BLaER1 (cell line): ENCODE measurements at regions not wholly inside any gene's neighbourhood (a gene's known extent, or its start where the extent isn't known, plus 50 kb on each side); places are given as distances from the start of the nearest gene placed in this dataset.
"Not testable (repeated sequence)": the region's sequence is repeated elsewhere in the genome, so short reads cannot be mapped to it uniquely, and the experiment has no call there.

ENCODE experiments used
- H3K27ac ChIP-seq: shearing (Covaris generic); formaldehyde crosslinking; 2 replicates; pipeline ENCODE4 v1.8.1; 2022
- H3K27me3 ChIP-seq: shearing (Covaris generic); formaldehyde crosslinking; 2 replicates; pipeline ENCODE4 v1.8.1; 2022
- H3K36me3 ChIP-seq: shearing (Covaris generic); formaldehyde crosslinking; 2 replicates; pipeline ENCODE4 v1.8.1; 2022
- H3K4me1 ChIP-seq: shearing (Covaris generic); formaldehyde crosslinking; 2 replicates; pipeline ENCODE4 v1.8.1; 2022
- H3K4me2 ChIP-seq: shearing (Covaris generic); formaldehyde crosslinking; 2 replicates; pipeline ENCODE4 v1.8.1; 2022
- H3K4me3 ChIP-seq: shearing (Covaris generic); formaldehyde crosslinking; 2 replicates; pipeline ENCODE4 v1.8.1; 2022
- H3K9ac ChIP-seq: shearing (Covaris generic); formaldehyde crosslinking; 2 replicates; pipeline ENCODE4 v1.8.1; 2022
- H3K9me3 ChIP-seq: shearing (Covaris generic); formaldehyde crosslinking; 2 replicates; pipeline ENCODE4 v1.8.1; 2022
- H4K20me1 ChIP-seq: shearing (Covaris generic); formaldehyde crosslinking; 2 replicates; pipeline ENCODE4 v1.8.1; 2022
- Cebpa-rat ChIP-seq: shearing (Covaris generic); IDR thresholded peaks from 2 replicates; pipeline ENCODE4 v1.8.1; 2022

GRCh38 chr4:66728280-66728679 lies 817.0 kb downstream of the CENPC start:
- no peaks in the 10 kb centered on the region for H3K36me3 ChIP-seq
- H3K4me2 ChIP-seq, result no peak overlapping the region
- no peaks in the 10 kb centered on the region for H3K27me3 ChIP-seq
- H3K9ac ChIP-seq, result no peak overlapping the region
- no peaks in the 10 kb centered on the region for H3K9me3 ChIP-seq
- H4K20me1 ChIP-seq, result no peaks in the 10 kb centered on the region
- TF ChIP-seq Cebpa-rat, result no peak
- no peaks in the 10 kb centered on the region for H3K4me1 ChIP-seq
- H3K4me3 ChIP-seq, result no peak overlapping the region
- H3K27ac ChIP-seq, result no peak overlapping the region

- H4K20me1 ChIP-seq, H3K36me3 ChIP-seq, H3K4me1 ChIP-seq, H3K9ac ChIP-seq, H3K4me3 ChIP-seq, H3K27ac ChIP-seq, H3K9me3 ChIP-seq, H3K27me3 ChIP-seq, H3K4me2 ChIP-seq: not testable (repeated sequence)
These were observed 832.9 kb downstream of the CENPC start for GRCh38 chr4:66712301-66712921.

- no peak overlapping the region for H3K27ac ChIP-seq
- H4K20me1 ChIP-seq, result no peaks in the 10 kb centered on the region
- H3K9ac ChIP-seq, result no peak overlapping the region
- H3K4me3 ChIP-seq, result no peak overlapping the region
- H3K9me3 ChIP-seq, result no peaks in the 10 kb centered on the region
- H3K27me3 ChIP-seq, result no peaks in the 10 kb centered on the region
- H3K4me1 ChIP-seq, result no peaks in the 10 kb centered on the region
- H3K4me2 ChIP-seq, result no peak overlapping the region
- no peaks in the 10 kb centered on the region for H3K36me3 ChIP-seq
- TF ChIP-seq Cebpa-rat, result no peak
These were observed 841.1 kb downstream of the CENPC start for GRCh38 chr4:66704243-66704642.

GRCh38 chr4:66694739-66695138 lies 850.6 kb downstream of the CENPC start:
- Histone ChIP-seq H3K4me2 (no peak overlapping the region), H4K20me1 (no peaks in the 10 kb centered on the region), H3K36me3 (no peaks in the 10 kb centered on the region), H3K27ac (no peak overlapping the region), H3K4me3 (no peak overlapping the region), H3K4me1 (no peaks in the 10 kb centered on the region), H3K9ac (no peak overlapping the region), H3K9me3 (no peaks in the 10 kb centered on the region), H3K27me3 (no peaks in the 10 kb centered on the region)
- no peak for TF ChIP-seq Cebpa-rat

GRCh38 chr4:66693694-66694093 lies 851.6 kb downstream of the CENPC start:
- Histone ChIP-seq H3K9me3 (no peaks in the 10 kb centered on the region), H3K4me3 (no peak overlapping the region), H3K36me3 (no peaks in the 10 kb centered on the region), H3K4me1 (no peaks in the 10 kb centered on the region), H3K9ac (no peak overlapping the region), H3K4me2 (no peak overlapping the region), H4K20me1 (no peaks in the 10 kb centered on the region), H3K27me3 (no peaks in the 10 kb centered on the region), H3K27ac (no peak overlapping the region)
- TF ChIP-seq Cebpa-rat, result no peak

GRCh38 chr4:66691101-66691500 lies 854.2 kb downstream of the CENPC start:
- H3K4me2 ChIP-seq, result no peak overlapping the region
- H3K4me3 ChIP-seq, result no peak overlapping the region
- no peaks in the 10 kb centered on the region for H3K27me3 ChIP-seq
- no peaks in the 10 kb centered on the region for H3K9me3 ChIP-seq
- no peak overlapping the region for H3K27ac ChIP-seq
- H4K20me1 ChIP-seq, result no peaks in the 10 kb centered on the region
- no peak overlapping the region for H3K9ac ChIP-seq
- no peaks in the 10 kb centered on the region for H3K4me1 ChIP-seq
- no peaks in the 10 kb centered on the region for H3K36me3 ChIP-seq
- TF ChIP-seq Cebpa-rat, result no peak

- no peaks in the 10 kb centered on the region for H3K36me3 ChIP-seq
These were observed 856.6 kb downstream of the CENPC start for GRCh38 chr4:66688674-66689073.

GRCh38 chr4:66687459-66687858 lies 857.8 kb downstream of the CENPC start:
- Histone ChIP-seq H3K4me1 (no peaks in the 10 kb centered on the region), H3K4me2 (no peak overlapping the region)

More at GRCh38 chr4:66688674-66689073, 856.6 kb downstream of the CENPC start:
- H4K20me1 ChIP-seq, result no peaks in the 10 kb centered on the region
- no peak overlapping the region for H3K27ac ChIP-seq
- no peak overlapping the region for H3K9ac ChIP-seq
- H3K27me3 ChIP-seq, result no peaks in the 10 kb centered on the region
- TF ChIP-seq Cebpa-rat, result no peak
- H3K4me3 ChIP-seq, result no peak overlapping the region
- no peaks in the 10 kb centered on the region for H3K9me3 ChIP-seq
- H3K4me1 ChIP-seq, result no peaks in the 10 kb centered on the region
- no peak overlapping the region for H3K4me2 ChIP-seq

GRCh38 chr4:66681962-66682361 lies 863.3 kb downstream of the CENPC start:
- Histone ChIP-seq H4K20me1 (no peaks in the 10 kb centered on the region), H3K27ac (no peak overlapping the region), H3K36me3 (no peaks in the 10 kb centered on the region), H3K9me3 (no peaks in the 10 kb centered on the region), H3K27me3 (no peaks in the 10 kb centered on the region), H3K9ac (no peak overlapping the region), H3K4me2 (no peak overlapping the region), H3K4me3 (no peak overlapping the region), H3K4me1 (no peaks in the 10 kb centered on the region)
- TF ChIP-seq Cebpa-rat, result no peak

More at GRCh38 chr4:66687459-66687858, 857.8 kb downstream of the CENPC start:
- no peaks in the 10 kb centered on the region for H3K9me3 ChIP-seq
- no peaks in the 10 kb centered on the region for H3K27me3 ChIP-seq
- H3K36me3 ChIP-seq, result no peaks in the 10 kb centered on the region
- no peaks in the 10 kb centered on the region for H4K20me1 ChIP-seq
- no peak overlapping the region for H3K4me3 ChIP-seq
- no peak for TF ChIP-seq Cebpa-rat
- no peak overlapping the region for H3K27ac ChIP-seq
- H3K9ac ChIP-seq, result no peak overlapping the region

- H3K4me2 ChIP-seq, result no peak overlapping the region
- no peak overlapping the region for H3K27ac ChIP-seq
- H3K36me3 ChIP-seq, result no peaks in the 10 kb centered on the region
- H3K4me3 ChIP-seq, result no peak overlapping the region
- H3K9me3 ChIP-seq, result no peaks in the 10 kb centered on the region
- no peaks in the 10 kb centered on the region for H4K20me1 ChIP-seq
- TF ChIP-seq Cebpa-rat, result no peak
- no peaks in the 10 kb centered on the region for H3K4me1 ChIP-seq
- no peak overlapping the region for H3K9ac ChIP-seq
- H3K27me3 ChIP-seq, result no peaks in the 10 kb centered on the region
These were observed 878.1 kb downstream of the CENPC start for GRCh38 chr4:66667249-66667648.

- Histone ChIP-seq H3K9ac (no peak overlapping the region), H3K36me3 (no peaks in the 10 kb centered on the region), H4K20me1 (no peaks in the 10 kb centered on the region), H3K4me1 (no peaks in the 10 kb centered on the region), H3K9me3 (no peaks in the 10 kb centered on the region), H3K27ac (no peak overlapping the region), H3K27me3 (no peaks in the 10 kb centered on the region), H3K4me3 (no peak overlapping the region), H3K4me2 (no peak overlapping the region)
- no peak for TF ChIP-seq Cebpa-rat
These were observed 882.7 kb downstream of the CENPC start for GRCh38 chr4:66662620-66663019.
